Progenitor cell of endocrine pancreas (in vitro differentiated cells): ENCODE measurements at regions not wholly inside any gene's neighbourhood (a gene's known extent, or its start where the extent isn't known, plus 50 kb on each side); places are given as distances from the start of the nearest gene placed in this dataset.

Source experiments
- DNase-seq: peaks from one replicate; pipeline ENCODE4 v3.0.0; 2021; ENCODE audit warnings: low spot score; ENCODE audit not compliant: unreplicated experiment
- H3K27ac Mint-ChIP-seq: 2 replicates; pipeline ENCODE4 v1.8.0; 2021; ENCODE audit warnings: mild to moderate bottlenecking, moderate library complexity, mixed read lengths
- H3K27me3 Mint-ChIP-seq: 2 replicates; pipeline ENCODE4 v1.8.0; 2021; ENCODE audit warnings: mixed read lengths
- H3K36me3 Mint-ChIP-seq: 2 replicates; pipeline ENCODE4 v1.8.0; 2022; ENCODE audit warnings: mixed read lengths; ENCODE audit not compliant: insufficient read depth
- H3K4me1 Mint-ChIP-seq: 2 replicates; pipeline ENCODE4 v1.8.0; 2021; ENCODE audit warnings: low read depth, mixed read lengths
- H3K4me3 Mint-ChIP-seq: 2 replicates; pipeline ENCODE4 v1.8.0; 2021; ENCODE audit warnings: low read depth, mild to moderate bottlenecking, moderate library complexity, mixed read lengths
- H3K9me3 Mint-ChIP-seq: 2 replicates; pipeline ENCODE4 v1.8.0; 2021; ENCODE audit warnings: low read depth, mixed read lengths
- CTCF ChIP-seq: fragments of 200-600 bp; sonication (generic); IDR thresholded peaks from one replicate; pipeline ENCODE4 v1.5.0; 2021; ENCODE audit warnings: antibody characterized with exemption, mild to moderate bottlenecking; ENCODE audit not compliant: unreplicated experiment

- Mint-ChIP-seq H3K27ac (no peak overlapping the region), H3K4me3 (no peak overlapping the region), H3K36me3 (no peaks in the 10 kb centered on the region), H3K9me3 (peaks cover 8% of the 10 kb centered on the region), H3K4me1 (peaks cover 5% of the 10 kb centered on the region), H3K27me3 (no peaks in the 10 kb centered on the region)
- DNase-seq = no peak
- no peak for TF ChIP-seq CTCF
Measured at GRCh38 chrX:4485912-4486311, 772.5 kb upstream of the PRKX start.

GRCh38 chrX:4484266-4484665 is 770.8 kb upstream of the PRKX start:
- no peaks in the 10 kb centered on the region for H3K36me3 Mint-ChIP-seq
- DNase-seq = no peak
- no peak for TF ChIP-seq CTCF
- peaks cover 5% of the 10 kb centered on the region for H3K4me1 Mint-ChIP-seq
- no peaks in the 10 kb centered on the region for H3K27me3 Mint-ChIP-seq
- H3K4me3 Mint-ChIP-seq = no peak overlapping the region
- H3K9me3 Mint-ChIP-seq = peaks cover 8% of the 10 kb centered on the region
- H3K27ac Mint-ChIP-seq = no peak overlapping the region

- TF ChIP-seq CTCF = no peak
- Mint-ChIP-seq H3K4me1 (peaks cover 1% of the 10 kb centered on the region), H3K36me3 (no peaks in the 10 kb centered on the region), H3K27me3 (no peaks in the 10 kb centered on the region), H3K4me3 (no peak overlapping the region), H3K27ac (no peak overlapping the region), H3K9me3 (peaks cover 14% of the 10 kb centered on the region)
- DNase-seq = no peak
Measured at GRCh38 chrX:4451591-4451990, 738.1 kb upstream of the PRKX start.

GRCh38 chrX:4450177-4450576 is 736.7 kb upstream of the PRKX start:
- TF ChIP-seq CTCF = no peak
- no peak for DNase-seq
- peaks cover 14% of the 10 kb centered on the region for H3K9me3 Mint-ChIP-seq
- peaks cover 1% of the 10 kb centered on the region for H3K4me1 Mint-ChIP-seq
- H3K36me3 Mint-ChIP-seq = no peaks in the 10 kb centered on the region
- H3K4me3 Mint-ChIP-seq = no peak overlapping the region
- no peak overlapping the region for H3K27ac Mint-ChIP-seq
- H3K27me3 Mint-ChIP-seq = no peaks in the 10 kb centered on the region

GRCh38 chrX:4435905-4436304 is 722.5 kb upstream of the PRKX start:
- Mint-ChIP-seq H3K9me3 (no peaks in the 10 kb centered on the region), H3K27me3 (no peaks in the 10 kb centered on the region), H3K27ac (no peak overlapping the region), H3K4me3 (no peak overlapping the region), H3K36me3 (no peaks in the 10 kb centered on the region), H3K4me1 (peaks cover 1% of the 10 kb centered on the region)
- no peak for TF ChIP-seq CTCF
- DNase-seq = no peak
